Thoracic aorta (tissue), 2 donors: ENCODE measurements at regions not wholly inside any gene's neighbourhood (a gene's known extent, or its start where the extent isn't known, plus 50 kb on each side); places are given as distances from the start of the nearest gene placed in this dataset.

ENCODE experiments used
- ATAC-seq: fragments of 150-250 bp; one replicate; pipeline ENCODE4 v1.8.0; 2017; ENCODE audit warnings: low read depth; ENCODE audit not compliant: insufficient number of reproducible peaks, low FRiP score
- DNase-seq: peaks from one replicate; pipeline ENCODE4 v3.0.0-alpha.2; 2020; ENCODE audit warnings: low spot score
- H3K27ac ChIP-seq, 2 donors: fragments of 200-600 bp; sonication (generic); 1 replicate in 1 of 2; 2 replicates in 1 of 2; pipeline ENCODE4 v1.5.1; 2016; ENCODE audit warnings: mild to moderate bottlenecking in 2 of 2, moderate library complexity in 2 of 2
- H3K27me3 ChIP-seq: fragments of 200-600 bp; sonication (generic); replicated peaks from 2 replicates; pipeline ENCODE4 v1.6.0; 2016; ENCODE audit warnings: mild to moderate bottlenecking; ENCODE audit not compliant: insufficient read depth
- H3K36me3 ChIP-seq: fragments of 200-600 bp; sonication (generic); one replicate; pipeline ENCODE4 v1.5.1; 2016
- H3K4me1 ChIP-seq, 2 donors: fragments of 200-600 bp; sonication (generic); 1 replicate in 1 of 2; 2 replicates in 1 of 2; pipeline versions ENCODE4 v1.5.1 to v1.6.0; 2016; ENCODE audit warnings: low read depth in 2 of 2, mild to moderate bottlenecking in 1 of 2; ENCODE audit not compliant: control insufficient read depth in 1 of 2
- H3K4me3 ChIP-seq: fragments of 200-600 bp; sonication (generic); 2 replicates; pipeline ENCODE4 v1.5.1; 2016; ENCODE audit warnings: mild to moderate bottlenecking
- H3K9me3 ChIP-seq: fragments of 200-600 bp; sonication (generic); 2 replicates; pipeline ENCODE4 v1.5.1; 2016
- TF ChIP-seq, protein P1 (sequence below): fragments of 200-600 bp; sonication (generic); IDR thresholded peaks from one replicate; pipeline ENCODE4 v1.5.1; 2019; ENCODE audit warnings: antibody characterized with exemption

DNA sequence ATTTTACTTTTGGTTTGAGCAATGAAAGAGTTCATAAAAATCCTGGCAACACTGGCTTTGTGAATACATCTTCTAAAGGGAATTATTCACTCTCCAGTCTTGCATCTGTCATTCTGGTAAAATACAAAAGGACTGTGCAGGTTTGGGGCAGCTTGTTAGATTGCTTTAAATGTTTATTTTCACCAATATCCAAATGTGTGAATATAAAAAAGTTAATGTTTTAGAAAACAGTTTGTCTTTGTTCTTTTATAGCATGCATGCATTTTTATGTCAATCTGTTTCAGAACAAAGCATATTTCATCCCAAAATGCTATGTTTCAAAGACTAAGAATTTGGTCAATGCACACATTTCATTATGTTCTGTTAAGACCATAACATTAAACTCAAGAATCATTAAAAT is 1145.4 kb downstream of the OLFM4 start:
- ATAC-seq (no peak), DNase-seq (no peak)
- TF ChIP-seq, protein P1, sequence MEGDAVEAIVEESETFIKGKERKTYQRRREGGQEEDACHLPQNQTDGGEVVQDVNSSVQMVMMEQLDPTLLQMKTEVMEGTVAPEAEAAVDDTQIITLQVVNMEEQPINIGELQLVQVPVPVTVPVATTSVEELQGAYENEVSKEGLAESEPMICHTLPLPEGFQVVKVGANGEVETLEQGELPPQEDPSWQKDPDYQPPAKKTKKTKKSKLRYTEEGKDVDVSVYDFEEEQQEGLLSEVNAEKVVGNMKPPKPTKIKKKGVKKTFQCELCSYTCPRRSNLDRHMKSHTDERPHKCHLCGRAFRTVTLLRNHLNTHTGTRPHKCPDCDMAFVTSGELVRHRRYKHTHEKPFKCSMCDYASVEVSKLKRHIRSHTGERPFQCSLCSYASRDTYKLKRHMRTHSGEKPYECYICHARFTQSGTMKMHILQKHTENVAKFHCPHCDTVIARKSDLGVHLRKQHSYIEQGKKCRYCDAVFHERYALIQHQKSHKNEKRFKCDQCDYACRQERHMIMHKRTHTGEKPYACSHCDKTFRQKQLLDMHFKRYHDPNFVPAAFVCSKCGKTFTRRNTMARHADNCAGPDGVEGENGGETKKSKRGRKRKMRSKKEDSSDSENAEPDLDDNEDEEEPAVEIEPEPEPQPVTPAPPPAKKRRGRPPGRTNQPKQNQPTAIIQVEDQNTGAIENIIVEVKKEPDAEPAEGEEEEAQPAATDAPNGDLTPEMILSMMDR = no peak
- Histone ChIP-seq H3K27me3 (no peaks in the 10 kb centered on the region), H3K4me3 (no peak overlapping the region), H3K36me3 (no peaks in the 10 kb centered on the region), H3K27ac (no peak overlapping the region), H3K4me1 (no peaks in the 10 kb centered on the region), H3K9me3 (no peaks in the 10 kb centered on the region)

DNA sequence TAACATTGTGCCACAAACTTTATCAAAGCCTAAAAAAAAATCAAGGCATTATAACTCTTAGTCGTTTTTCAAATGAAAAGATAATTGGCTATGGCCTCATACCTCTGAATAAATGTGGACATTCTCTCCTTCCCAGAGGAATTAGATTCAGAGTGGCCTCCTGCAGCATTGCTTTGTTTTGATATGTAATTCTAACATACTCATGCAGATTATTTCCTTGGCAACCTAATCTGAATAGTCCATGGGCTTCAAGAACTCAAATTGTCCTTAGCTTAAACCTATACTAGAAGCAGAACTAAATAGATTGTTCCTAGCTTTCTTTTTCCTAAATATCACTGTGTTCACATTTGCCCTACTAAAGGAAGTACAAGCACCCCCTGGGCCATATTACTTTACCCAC is 1146.9 kb downstream of the OLFM4 start:
- TF ChIP-seq, protein P1 = no peak
- no peaks in the 10 kb centered on the region for H3K9me3 ChIP-seq
- H3K27me3 ChIP-seq = no peaks in the 10 kb centered on the region
- H3K36me3 ChIP-seq = no peaks in the 10 kb centered on the region
- DNase-seq = no peak
- H3K27ac ChIP-seq = no peak overlapping the region
- H3K4me3 ChIP-seq = no peak overlapping the region
- ATAC-seq = no peak
- H3K4me1 ChIP-seq = no peaks in the 10 kb centered on the region

DNA sequence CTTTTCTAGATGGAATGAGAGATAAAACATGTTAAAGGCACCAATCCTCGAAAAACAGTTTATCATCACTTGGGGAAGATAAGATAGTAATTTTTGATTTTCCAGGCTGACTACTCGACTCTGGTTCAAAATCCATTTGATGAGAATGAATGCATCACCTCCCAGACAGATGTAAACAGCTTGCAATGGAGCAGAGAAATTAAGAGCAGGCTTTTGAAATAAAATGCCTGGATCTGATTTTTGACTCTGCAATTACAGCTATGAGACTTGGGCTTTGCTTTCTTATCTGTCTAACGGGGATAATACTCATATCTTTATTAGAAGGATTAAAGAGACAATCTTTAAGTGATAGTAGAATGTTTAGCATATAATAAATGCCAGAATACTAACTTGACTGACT is 1148.9 kb downstream of the OLFM4 start:
- TF ChIP-seq, protein P1 = no peak
- H3K9me3 ChIP-seq = no peaks in the 10 kb centered on the region
- H3K27ac ChIP-seq = no peak overlapping the region
- no peaks in the 10 kb centered on the region for H3K36me3 ChIP-seq
- H3K4me3 ChIP-seq = no peak overlapping the region
- no peaks in the 10 kb centered on the region for H3K4me1 ChIP-seq
- DNase-seq (no peak), ATAC-seq (no peak)
- no peaks in the 10 kb centered on the region for H3K27me3 ChIP-seq

DNA sequence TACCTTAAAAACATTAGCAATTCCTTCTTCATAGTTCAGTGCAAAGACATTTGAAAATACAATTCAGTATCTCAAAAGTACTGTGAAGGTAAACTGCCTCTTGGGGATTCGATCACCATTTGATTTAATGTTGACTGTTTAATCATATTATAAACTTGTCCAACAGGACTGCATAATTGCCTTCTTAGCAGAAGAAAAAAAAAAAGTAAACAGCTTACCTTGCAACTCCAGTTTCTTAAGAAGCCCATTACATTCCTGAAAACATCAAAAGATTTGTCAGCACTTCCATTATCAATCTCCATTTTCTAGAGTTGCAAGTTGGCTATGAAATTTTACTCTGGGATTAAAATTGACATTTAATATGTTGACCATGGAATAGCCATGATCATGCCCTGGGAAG is 1154.6 kb downstream of the OLFM4 start:
- Histone ChIP-seq H3K9me3 (no peaks in the 10 kb centered on the region), H3K36me3 (no peaks in the 10 kb centered on the region), H3K27me3 (no peaks in the 10 kb centered on the region), H3K27ac (no peak overlapping the region), H3K4me3 (no peak overlapping the region), H3K4me1 (no peaks in the 10 kb centered on the region)
- ATAC-seq = no peak
- DNase-seq = no peak
- TF ChIP-seq, protein P1 = no peak

DNA sequence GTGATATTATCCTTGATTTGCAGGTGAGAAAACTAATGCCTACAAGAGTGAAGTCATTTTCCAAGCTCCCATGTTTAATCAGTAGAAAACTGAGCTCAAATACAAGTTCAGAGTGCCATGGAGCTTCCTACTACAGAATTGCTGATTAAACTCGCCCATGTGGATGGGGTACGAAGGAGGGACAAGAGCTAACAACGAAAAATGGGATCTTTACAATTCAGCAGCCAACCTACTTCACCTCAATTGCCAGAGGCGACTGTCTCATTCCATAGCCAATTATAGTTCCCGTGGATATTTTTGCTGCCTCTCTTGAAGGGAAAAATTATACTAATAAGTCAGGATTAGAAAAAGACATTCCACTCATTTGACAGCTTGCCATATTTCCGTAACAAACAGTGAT is 1155.1 kb downstream of the OLFM4 start:
- H3K36me3 ChIP-seq = no peaks in the 10 kb centered on the region
- H3K27ac ChIP-seq = no peak overlapping the region
- DNase-seq = no peak
- H3K4me1 ChIP-seq = no peaks in the 10 kb centered on the region
- H3K4me3 ChIP-seq = no peak overlapping the region
- TF ChIP-seq, protein P1 = no peak
- H3K27me3 ChIP-seq = no peaks in the 10 kb centered on the region
- no peak for ATAC-seq
- H3K9me3 ChIP-seq = no peaks in the 10 kb centered on the region
